Neural cell (in vitro differentiated cells): ENCODE measurements at regions not wholly inside any gene's neighbourhood (a gene's known extent, or its start where the extent isn't known, plus 50 kb on each side); places are given as distances from the start of the nearest gene placed in this dataset.

Source experiments
- H2AFZ ChIP-seq: fragments of 200-600, 300-800 bp; sonication (generic), shearing (Covaris generic); 2 replicates; pipeline ENCODE4 v1.6.0; 2014; ENCODE audit warnings: low read depth, mild to moderate bottlenecking, antibody characterized with exemption, low read length, moderate library complexity
- H3F3A ChIP-seq: fragments of 200-600 bp; shearing (Covaris generic); 2 replicates; pipeline ENCODE4 v1.6.1; 2016; ENCODE audit warnings: mild to moderate bottlenecking, moderate library complexity, mixed read lengths, antibody characterized with exemption, low read length; ENCODE audit not compliant: insufficient read depth, poor library complexity, severe bottlenecking
- H3K27ac ChIP-seq: fragments of 200-600, 300-800 bp; sonication (generic), shearing (Covaris generic); 2 replicates; pipeline ENCODE4 v1.5.1; 2014; ENCODE audit warnings: mild to moderate bottlenecking, low read length, moderate library complexity
- H3K27me3 ChIP-seq: fragments of 300-800, 200-600 bp; sonication (generic), shearing (Covaris generic); 2 replicates; pipeline ENCODE4 v1.6.0; 2014; ENCODE audit warnings: mild to moderate bottlenecking, low read depth, low read length, moderate library complexity; ENCODE audit not compliant: insufficient read depth
- H3K36me3 ChIP-seq: fragments of 300-800, 200-600 bp; sonication (generic), shearing (Covaris generic); 2 replicates; pipeline ENCODE4 v1.5.1; 2014; ENCODE audit warnings: mild to moderate bottlenecking, antibody characterized with exemption, low read length, moderate library complexity; ENCODE audit not compliant: insufficient read depth
- H3K4me2 ChIP-seq: fragments of 300-800, 200-600 bp; sonication (generic), shearing (Covaris generic); 2 replicates; pipeline ENCODE4 v1.6.0; 2014; ENCODE audit warnings: mild to moderate bottlenecking, low read length
- H3K4me3 ChIP-seq: fragments of 300-800, 200-600 bp; sonication (generic), shearing (Covaris generic); 2 replicates; pipeline ENCODE4 v1.5.1; 2014; ENCODE audit warnings: mild to moderate bottlenecking, low read length, moderate library complexity
- H3K79me2 ChIP-seq: fragments of 200-600 bp; shearing (Covaris generic); replicated peaks from 2 replicates; pipeline ENCODE4 v1.6.0; 2014; ENCODE audit warnings: mild to moderate bottlenecking, low read length, moderate library complexity; ENCODE audit not compliant: insufficient read depth
- H3K9ac ChIP-seq: fragments of 300-800, 200-600 bp; sonication (generic), shearing (Covaris generic); 2 replicates; pipeline ENCODE4 v1.6.1; 2016; ENCODE audit warnings: mild to moderate bottlenecking, low read length, mixed read lengths
- H3K9me2 ChIP-seq: fragments of 200-600 bp; shearing (Covaris generic); 2 replicates; pipeline ENCODE4 v1.6.1; 2016; ENCODE audit warnings: mild to moderate bottlenecking, low read length, mixed read lengths; ENCODE audit not compliant: insufficient read depth
- H3K9me3 ChIP-seq: fragments of 200-600, 300-800 bp; sonication (generic), shearing (Covaris generic); 2 replicates; pipeline ENCODE4 v1.6.1; 2016; ENCODE audit warnings: mild to moderate bottlenecking, mixed run types, low read length, moderate library complexity, mixed read lengths
- H4K20me1 ChIP-seq: fragments of 200-600 bp; shearing (Covaris generic); 2 replicates; pipeline ENCODE4 v1.6.1; 2016; ENCODE audit warnings: mild to moderate bottlenecking, mixed run types; ENCODE audit not compliant: insufficient read depth
- EP300 ChIP-seq: fragments of 450-650 bp; conservative IDR thresholded peaks from 2 replicates; pipeline ENCODE4 v1.6.1; 2014; ENCODE audit warnings: antibody characterized with exemption, mild to moderate bottlenecking, moderate library complexity; ENCODE audit not compliant: poor library complexity, severe bottlenecking
- EZH2 ChIP-seq: fragments of 200-600, 300-800 bp; shearing (Covaris generic), sonication (generic); IDR thresholded peaks from 2 replicates; pipeline ENCODE4 v1.6.1; 2014; ENCODE audit warnings: antibody characterized with exemption, low read length, borderline replicate concordance, mild to moderate bottlenecking; ENCODE audit not compliant: insufficient read depth, poor library complexity, severe bottlenecking
- MXI1 ChIP-seq: fragments of 450-650 bp; conservative IDR thresholded peaks from 2 replicates; pipeline ENCODE4 v1.6.1; 2014; ENCODE audit warnings: antibody characterized with exemption, mild to moderate bottlenecking; ENCODE audit not compliant: poor library complexity, severe bottlenecking
- POLR2AphosphoS5 ChIP-seq: IDR thresholded peaks from 2 replicates; pipeline ENCODE4 v1.6.1; 2012
- RAD21 ChIP-seq: fragments of 450-650 bp; conservative IDR thresholded peaks from 2 replicates; pipeline ENCODE4 v1.6.1; 2014; ENCODE audit warnings: antibody characterized with exemption, mild to moderate bottlenecking, moderate library complexity
- SMC3 ChIP-seq: fragments of 450-650 bp; conservative IDR thresholded peaks from 2 replicates; pipeline ENCODE4 v1.6.1; 2014; ENCODE audit warnings: antibody characterized with exemption, mild to moderate bottlenecking, moderate library complexity; ENCODE audit not compliant: poor library complexity
- TAF1 ChIP-seq: IDR thresholded peaks from 2 replicates; pipeline ENCODE4 v1.6.1; 2012; ENCODE audit warnings: low read depth
- TF ChIP-seq, protein P1 (sequence below): fragments of 450-650 bp; IDR thresholded peaks from 2 replicates; pipeline ENCODE4 v1.5.1; 2014; ENCODE audit warnings: antibody characterized with exemption, mild to moderate bottlenecking, moderate library complexity; ENCODE audit not compliant: poor library complexity, severe bottlenecking
- TF ChIP-seq, protein P2 (sequence below): IDR thresholded peaks from 2 replicates; pipeline ENCODE4 v1.6.1; 2012; ENCODE audit warnings: borderline replicate concordance

DNA sequence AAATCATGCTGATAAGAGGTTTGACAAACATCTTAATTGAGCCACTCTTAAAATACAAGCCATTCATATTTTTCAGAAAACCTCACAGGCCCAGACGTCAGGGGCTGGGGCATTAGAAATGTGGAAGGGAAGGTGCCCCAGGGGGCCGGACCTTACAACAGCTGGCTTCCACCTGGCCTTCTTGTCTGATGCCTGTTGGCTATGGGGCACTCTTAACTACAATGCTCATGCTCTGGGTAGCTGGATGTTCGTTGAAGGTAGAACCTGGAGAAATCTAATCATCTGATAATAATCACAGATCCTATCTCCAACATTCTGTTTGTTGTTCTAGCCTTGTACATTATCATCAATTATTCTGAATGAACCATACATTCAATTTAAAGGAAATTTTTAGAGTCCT lies 156.9 kb upstream of the SOX11 start:
- Histone ChIP-seq H3K9ac (no peak overlapping the region), H3K27me3 (no peaks in the 10 kb centered on the region), H4K20me1 (no peaks in the 10 kb centered on the region), H3K9me3 (no peaks in the 10 kb centered on the region), H3F3A (no peaks in the 10 kb centered on the region), H3K79me2 (no peaks in the 10 kb centered on the region), H2AFZ (no peak overlapping the region), H3K36me3 (no peaks in the 10 kb centered on the region), H3K27ac (no peak overlapping the region), H3K9me2 (no peaks in the 10 kb centered on the region), H3K4me3 (no peak overlapping the region), H3K4me2 (no peak overlapping the region)
- TF ChIP-seq, protein P1, sequence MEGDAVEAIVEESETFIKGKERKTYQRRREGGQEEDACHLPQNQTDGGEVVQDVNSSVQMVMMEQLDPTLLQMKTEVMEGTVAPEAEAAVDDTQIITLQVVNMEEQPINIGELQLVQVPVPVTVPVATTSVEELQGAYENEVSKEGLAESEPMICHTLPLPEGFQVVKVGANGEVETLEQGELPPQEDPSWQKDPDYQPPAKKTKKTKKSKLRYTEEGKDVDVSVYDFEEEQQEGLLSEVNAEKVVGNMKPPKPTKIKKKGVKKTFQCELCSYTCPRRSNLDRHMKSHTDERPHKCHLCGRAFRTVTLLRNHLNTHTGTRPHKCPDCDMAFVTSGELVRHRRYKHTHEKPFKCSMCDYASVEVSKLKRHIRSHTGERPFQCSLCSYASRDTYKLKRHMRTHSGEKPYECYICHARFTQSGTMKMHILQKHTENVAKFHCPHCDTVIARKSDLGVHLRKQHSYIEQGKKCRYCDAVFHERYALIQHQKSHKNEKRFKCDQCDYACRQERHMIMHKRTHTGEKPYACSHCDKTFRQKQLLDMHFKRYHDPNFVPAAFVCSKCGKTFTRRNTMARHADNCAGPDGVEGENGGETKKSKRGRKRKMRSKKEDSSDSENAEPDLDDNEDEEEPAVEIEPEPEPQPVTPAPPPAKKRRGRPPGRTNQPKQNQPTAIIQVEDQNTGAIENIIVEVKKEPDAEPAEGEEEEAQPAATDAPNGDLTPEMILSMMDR, result no peak
- no peak for TF ChIP-seq TAF1
- TF ChIP-seq, protein P2, sequence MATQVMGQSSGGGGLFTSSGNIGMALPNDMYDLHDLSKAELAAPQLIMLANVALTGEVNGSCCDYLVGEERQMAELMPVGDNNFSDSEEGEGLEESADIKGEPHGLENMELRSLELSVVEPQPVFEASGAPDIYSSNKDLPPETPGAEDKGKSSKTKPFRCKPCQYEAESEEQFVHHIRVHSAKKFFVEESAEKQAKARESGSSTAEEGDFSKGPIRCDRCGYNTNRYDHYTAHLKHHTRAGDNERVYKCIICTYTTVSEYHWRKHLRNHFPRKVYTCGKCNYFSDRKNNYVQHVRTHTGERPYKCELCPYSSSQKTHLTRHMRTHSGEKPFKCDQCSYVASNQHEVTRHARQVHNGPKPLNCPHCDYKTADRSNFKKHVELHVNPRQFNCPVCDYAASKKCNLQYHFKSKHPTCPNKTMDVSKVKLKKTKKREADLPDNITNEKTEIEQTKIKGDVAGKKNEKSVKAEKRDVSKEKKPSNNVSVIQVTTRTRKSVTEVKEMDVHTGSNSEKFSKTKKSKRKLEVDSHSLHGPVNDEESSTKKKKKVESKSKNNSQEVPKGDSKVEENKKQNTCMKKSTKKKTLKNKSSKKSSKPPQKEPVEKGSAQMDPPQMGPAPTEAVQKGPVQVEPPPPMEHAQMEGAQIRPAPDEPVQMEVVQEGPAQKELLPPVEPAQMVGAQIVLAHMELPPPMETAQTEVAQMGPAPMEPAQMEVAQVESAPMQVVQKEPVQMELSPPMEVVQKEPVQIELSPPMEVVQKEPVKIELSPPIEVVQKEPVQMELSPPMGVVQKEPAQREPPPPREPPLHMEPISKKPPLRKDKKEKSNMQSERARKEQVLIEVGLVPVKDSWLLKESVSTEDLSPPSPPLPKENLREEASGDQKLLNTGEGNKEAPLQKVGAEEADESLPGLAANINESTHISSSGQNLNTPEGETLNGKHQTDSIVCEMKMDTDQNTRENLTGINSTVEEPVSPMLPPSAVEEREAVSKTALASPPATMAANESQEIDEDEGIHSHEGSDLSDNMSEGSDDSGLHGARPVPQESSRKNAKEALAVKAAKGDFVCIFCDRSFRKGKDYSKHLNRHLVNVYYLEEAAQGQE, result no peak
- no peak for TF ChIP-seq SMC3
- no peak for TF ChIP-seq EZH2
- no peak for TF ChIP-seq MXI1
- no peak for TF ChIP-seq RAD21
- TF ChIP-seq POLR2AphosphoS5, result no peak
- no peak for TF ChIP-seq EP300

DNA sequence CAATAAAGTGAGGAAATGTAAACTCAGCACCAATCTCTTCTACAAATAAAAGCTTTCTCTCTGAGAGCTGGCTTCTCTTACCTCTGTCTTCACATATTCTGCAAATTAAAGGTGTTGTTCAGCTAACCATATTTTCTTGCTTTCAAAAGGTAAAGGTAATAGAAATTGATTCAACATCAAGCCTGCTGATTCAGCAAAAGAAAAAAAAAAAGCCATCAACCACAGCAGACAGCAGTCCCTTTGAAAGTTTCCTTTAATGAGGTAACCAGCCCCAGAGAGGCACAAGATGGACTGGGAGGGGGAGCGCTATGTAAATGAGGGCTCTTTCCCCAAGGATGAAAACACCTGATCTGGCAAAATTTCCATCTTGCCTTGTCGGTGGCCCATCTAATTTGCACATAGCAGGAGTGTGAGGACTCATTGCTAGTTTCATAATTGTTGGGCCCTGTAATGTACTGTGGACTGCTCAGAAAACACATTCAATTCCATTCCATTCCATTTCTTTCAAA lies 154.9 kb upstream of the SOX11 start:
- no peak overlapping the region for H3K9ac ChIP-seq
- no peaks in the 10 kb centered on the region for H3F3A ChIP-seq
- no peak overlapping the region for H2AFZ ChIP-seq
- H3K9me2 ChIP-seq, result no peaks in the 10 kb centered on the region
- no peaks in the 10 kb centered on the region for H3K79me2 ChIP-seq
- no peak overlapping the region for H3K4me2 ChIP-seq
- H3K4me3 ChIP-seq, result no peak overlapping the region
- no peaks in the 10 kb centered on the region for H3K36me3 ChIP-seq
- no peaks in the 10 kb centered on the region for H4K20me1 ChIP-seq
- no peaks in the 10 kb centered on the region for H3K9me3 ChIP-seq
- no peaks in the 10 kb centered on the region for H3K27me3 ChIP-seq
- H3K27ac ChIP-seq, result no peak overlapping the region
- TF ChIP-seq MXI1, result no peak
- TF ChIP-seq EZH2, result no peak
- TF ChIP-seq, protein P1, result no peak
- TF ChIP-seq EP300, result no peak
- TF ChIP-seq, protein P2, result no peak
- no peak for TF ChIP-seq SMC3
- no peak for TF ChIP-seq POLR2AphosphoS5
- no peak for TF ChIP-seq TAF1
- no peak for TF ChIP-seq RAD21
